Panc1 (cell line): ENCODE measurements at regions not wholly inside any gene's neighbourhood (a gene's known extent, or its start where the extent isn't known, plus 50 kb on each side); places are given as distances from the start of the nearest gene placed in this dataset.

Source experiments
- POLR2AphosphoS5 ChIP-seq: IDR thresholded peaks from 2 replicates; pipeline ENCODE4 v1.6.1; 2012; ENCODE audit warnings: mild to moderate bottlenecking, low read depth, low read length, moderate library complexity
- TF ChIP-seq, protein P1 (sequence below): fragments of 450-650 bp; IDR thresholded peaks from 2 replicates; pipeline ENCODE4 v1.5.1; 2017; ENCODE audit warnings: mild to moderate bottlenecking

- TF ChIP-seq, protein P1, sequence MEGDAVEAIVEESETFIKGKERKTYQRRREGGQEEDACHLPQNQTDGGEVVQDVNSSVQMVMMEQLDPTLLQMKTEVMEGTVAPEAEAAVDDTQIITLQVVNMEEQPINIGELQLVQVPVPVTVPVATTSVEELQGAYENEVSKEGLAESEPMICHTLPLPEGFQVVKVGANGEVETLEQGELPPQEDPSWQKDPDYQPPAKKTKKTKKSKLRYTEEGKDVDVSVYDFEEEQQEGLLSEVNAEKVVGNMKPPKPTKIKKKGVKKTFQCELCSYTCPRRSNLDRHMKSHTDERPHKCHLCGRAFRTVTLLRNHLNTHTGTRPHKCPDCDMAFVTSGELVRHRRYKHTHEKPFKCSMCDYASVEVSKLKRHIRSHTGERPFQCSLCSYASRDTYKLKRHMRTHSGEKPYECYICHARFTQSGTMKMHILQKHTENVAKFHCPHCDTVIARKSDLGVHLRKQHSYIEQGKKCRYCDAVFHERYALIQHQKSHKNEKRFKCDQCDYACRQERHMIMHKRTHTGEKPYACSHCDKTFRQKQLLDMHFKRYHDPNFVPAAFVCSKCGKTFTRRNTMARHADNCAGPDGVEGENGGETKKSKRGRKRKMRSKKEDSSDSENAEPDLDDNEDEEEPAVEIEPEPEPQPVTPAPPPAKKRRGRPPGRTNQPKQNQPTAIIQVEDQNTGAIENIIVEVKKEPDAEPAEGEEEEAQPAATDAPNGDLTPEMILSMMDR, result no peak
- no peak for TF ChIP-seq POLR2AphosphoS5
Observed at GRCh38 chr6:48188158-48188557, 77.2 kb upstream of the PTCHD4 start.
